Middle frontal gyrus (tissue), 1 donor: ENCODE measurements at regions not wholly inside any gene's neighbourhood (a gene's known extent, or its start where the extent isn't known, plus 50 kb on each side); places are given as distances from the start of the nearest gene placed in this dataset.

Experiments
- DNase-seq: peaks from one replicate; pipeline ENCODE4 v3.0.0-alpha.2; 2015; ENCODE audit warnings: low spot score; ENCODE audit errors: extremely low spot score

GRCh38 chr2:58545300-58546280 lies 304.5 kb upstream of the FANCL start:
- no peak for DNase-seq

GRCh38 chr2:58543442-58543841 lies 302.3 kb upstream of the FANCL start:
- DNase-seq: no peak

- no peak for DNase-seq
Observed at GRCh38 chr2:58541511-58541910, 300.4 kb upstream of the FANCL start.

- no peak for DNase-seq
Observed at GRCh38 chr2:58540681-58541080, 299.6 kb upstream of the FANCL start.

DNA sequence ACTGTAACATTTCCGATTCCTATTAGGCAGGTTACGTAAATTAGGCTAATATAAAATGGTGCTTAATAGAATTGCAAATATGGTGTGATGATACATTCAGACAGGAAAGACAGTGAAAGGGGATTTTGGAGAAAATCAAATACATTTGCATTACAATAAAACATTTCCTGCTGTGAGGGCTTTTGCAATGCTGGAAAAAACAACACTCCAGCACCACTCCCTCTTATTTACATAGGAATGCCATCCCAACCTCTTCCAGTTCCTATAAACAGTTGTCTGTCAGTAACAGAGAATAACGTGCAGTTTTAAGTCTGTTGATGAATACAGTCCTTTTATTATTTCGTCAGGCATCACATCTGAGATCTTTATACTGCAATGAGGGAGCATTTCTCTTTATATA lies 298.8 kb upstream of the FANCL start:
- no peak for DNase-seq

DNA sequence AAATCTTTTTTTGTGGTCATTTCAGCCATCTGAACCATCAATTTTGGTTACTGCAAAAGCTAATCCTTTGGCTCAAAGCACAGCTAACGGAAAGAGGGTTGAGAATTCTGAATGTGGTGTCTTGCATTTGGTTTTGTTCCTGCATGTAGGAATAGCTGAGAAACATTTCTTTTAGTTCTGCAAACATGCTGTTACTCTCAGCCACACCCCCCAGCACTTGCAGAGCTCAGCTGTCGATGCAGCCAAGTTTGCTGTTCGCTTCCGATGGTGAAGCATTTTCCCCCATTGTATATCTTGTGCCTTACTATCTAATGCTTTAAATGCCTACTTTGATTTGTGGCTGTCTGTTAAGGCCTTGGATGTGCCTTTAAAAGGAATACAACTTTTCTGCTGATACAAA lies 294.9 kb upstream of the FANCL start:
- DNase-seq: no peak

GRCh38 chr2:58535182-58535581 lies 294.1 kb upstream of the FANCL start:
- DNase-seq: no peak

GRCh38 chr2:58533376-58533775 lies 292.3 kb upstream of the FANCL start:
- DNase-seq: no peak

GRCh38 chr2:58532641-58533040 lies 291.5 kb upstream of the FANCL start:
- DNase-seq: no peak

DNA sequence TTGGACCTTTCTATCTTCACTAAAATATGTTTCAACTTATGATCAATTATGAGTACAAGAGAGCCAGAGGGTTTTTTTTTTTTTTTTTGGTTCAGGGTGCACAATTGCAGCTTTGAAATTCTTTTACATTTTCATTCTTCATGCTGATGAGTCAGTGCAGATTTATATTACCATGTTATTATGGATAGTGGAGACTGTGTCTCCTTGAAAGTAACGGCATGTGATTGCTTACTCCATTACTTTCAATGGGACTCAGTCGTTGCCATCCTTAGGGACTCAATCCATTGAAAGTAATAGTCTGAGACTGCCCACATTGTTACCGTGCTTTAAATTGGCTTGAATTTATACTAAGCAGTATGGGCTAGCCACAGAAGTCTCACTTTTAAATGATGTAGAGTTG lies 286.5 kb upstream of the FANCL start:
- no peak for DNase-seq

DNA sequence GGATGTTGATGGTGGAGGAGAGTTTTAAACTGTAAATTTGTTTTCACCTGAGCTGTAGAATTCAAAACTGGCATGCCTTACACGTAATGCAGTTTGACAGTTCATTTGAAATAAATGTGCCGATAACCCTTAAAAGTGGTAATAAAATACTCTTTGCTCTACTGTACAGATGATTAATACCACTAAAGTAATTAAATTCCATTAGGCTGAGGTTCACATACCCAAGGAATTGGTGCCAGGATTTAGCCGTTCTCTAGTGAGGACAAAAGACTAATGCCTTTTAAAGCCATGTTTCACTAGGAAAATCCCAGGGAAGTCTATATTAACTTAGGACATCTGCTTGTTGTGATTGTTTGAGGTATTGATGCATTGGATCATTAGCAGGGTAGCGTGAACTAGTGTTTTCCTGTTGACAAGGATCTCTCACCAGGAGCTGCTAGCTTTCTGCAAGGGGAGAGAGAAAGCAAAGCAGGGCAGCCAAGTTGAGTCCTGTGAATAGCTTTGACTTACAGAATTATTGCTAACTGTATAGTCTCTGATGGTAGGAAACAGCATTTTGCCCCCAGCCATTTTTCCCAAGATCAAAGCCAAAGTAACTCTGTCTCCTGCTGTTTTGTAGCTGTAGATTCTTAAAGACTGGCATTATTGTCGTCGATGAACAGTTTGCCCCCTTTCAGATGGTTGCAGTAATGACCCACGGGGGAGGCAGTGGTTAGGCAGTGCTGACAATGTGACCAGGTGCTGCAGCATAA lies 280.9 kb upstream of the FANCL start:
- DNase-seq: no peak

DNA sequence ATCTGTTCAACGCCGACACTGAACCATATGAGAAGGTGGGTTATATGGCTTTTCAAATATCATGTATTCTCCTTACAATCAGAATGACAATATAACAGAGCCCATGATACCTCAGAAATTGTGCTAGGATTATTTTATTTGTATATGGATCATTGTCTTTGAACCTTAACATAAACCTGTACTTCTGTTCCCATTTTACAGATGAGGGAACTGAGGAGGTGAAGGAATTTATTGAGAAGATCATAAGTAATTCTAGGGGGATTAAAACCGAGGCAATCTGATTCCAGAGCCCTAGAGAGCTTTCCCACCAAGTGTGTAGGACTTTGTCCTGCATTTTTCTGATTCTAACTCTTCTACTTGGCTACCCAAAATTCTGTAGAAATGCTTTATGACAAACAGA lies 279.8 kb upstream of the FANCL start:
- no peak for DNase-seq

DNA sequence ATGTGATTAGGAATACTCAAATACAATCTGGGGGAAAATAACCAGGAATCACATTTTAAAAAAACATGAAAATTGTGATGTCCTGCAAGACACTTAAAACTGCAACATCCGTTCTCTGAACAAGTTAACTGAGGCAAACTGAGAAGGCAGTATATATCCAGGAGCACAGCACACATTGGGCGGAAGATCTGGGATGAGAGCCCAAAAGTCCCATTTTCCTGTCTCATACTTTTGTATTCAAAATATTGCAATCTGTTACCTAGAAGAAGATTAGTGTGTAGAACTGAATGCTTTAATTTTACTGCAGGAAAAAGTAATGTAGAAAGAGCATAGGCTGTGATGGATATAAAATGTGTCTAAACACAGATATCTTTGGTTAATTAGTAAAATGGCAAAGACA lies 276.8 kb upstream of the FANCL start:
- no peak for DNase-seq

DNA sequence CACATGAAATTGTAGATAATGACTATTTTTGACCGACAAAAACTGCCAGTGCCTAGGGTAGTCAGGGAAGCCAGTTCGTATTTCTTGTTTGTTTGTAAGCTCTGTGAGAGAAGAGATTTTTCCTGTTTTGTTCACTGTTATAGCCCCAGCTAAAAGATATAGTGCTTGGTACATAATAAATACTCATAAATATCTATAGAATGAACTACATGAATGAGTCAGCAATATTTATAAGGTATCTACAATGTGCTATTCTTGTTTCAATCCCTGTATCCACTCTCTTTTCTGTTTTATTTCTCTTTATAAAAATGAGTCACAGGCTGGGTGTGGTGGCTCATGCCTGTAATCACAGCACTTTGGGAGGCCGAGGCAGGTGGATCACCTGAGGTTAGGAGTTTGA lies 275.6 kb upstream of the FANCL start:
- DNase-seq: no peak

GRCh38 chr2:58515827-58516573 lies 274.9 kb upstream of the FANCL start:
- DNase-seq: no peak

GRCh38 chr2:58514252-58514651 lies 273.1 kb upstream of the FANCL start:
- no peak for DNase-seq

GRCh38 chr2:58512878-58513277 lies 271.8 kb upstream of the FANCL start:
- DNase-seq: no peak

- no peak for DNase-seq
Observed at GRCh38 chr2:58508006-58508405, 266.9 kb upstream of the FANCL start.

DNA sequence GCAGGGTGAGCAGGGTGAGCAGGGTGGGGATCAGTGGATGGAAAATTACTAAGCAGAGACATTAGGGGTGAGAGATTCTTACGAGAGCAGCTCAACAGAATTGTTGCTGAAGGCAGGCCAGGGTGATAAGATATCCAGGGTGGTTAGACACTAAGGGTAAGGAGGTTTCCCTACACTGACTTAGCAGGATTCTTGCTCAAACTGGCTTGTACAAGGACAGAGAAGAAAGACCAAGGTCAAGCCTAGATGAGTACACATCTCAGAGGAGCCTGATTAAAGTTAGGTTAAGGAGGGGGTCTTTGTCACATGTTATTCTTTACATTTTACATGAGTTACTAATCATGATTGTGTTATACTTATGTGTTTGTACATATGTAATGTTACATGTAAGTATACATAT lies 262.8 kb upstream of the FANCL start:
- DNase-seq: no peak

DNA sequence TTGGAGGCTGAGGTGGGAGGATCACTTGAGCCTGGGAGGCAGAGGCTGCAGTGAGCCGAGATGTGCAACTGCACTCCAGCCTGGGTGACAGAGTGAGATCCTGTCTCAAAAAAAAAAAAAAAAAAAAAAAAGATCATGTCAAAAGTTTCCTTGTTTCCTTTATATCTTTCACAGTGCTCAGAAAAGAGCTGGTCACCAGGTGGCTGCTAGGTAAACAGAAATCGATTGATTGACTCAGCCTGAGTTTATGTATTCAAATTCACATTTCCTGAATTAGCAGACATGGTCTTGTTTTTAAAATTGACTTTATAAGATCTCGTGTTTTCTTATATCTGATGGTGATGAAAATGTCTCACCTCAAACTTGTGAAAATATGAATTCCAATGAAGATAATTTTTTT lies 261.8 kb upstream of the FANCL start:
- no peak for DNase-seq

DNA sequence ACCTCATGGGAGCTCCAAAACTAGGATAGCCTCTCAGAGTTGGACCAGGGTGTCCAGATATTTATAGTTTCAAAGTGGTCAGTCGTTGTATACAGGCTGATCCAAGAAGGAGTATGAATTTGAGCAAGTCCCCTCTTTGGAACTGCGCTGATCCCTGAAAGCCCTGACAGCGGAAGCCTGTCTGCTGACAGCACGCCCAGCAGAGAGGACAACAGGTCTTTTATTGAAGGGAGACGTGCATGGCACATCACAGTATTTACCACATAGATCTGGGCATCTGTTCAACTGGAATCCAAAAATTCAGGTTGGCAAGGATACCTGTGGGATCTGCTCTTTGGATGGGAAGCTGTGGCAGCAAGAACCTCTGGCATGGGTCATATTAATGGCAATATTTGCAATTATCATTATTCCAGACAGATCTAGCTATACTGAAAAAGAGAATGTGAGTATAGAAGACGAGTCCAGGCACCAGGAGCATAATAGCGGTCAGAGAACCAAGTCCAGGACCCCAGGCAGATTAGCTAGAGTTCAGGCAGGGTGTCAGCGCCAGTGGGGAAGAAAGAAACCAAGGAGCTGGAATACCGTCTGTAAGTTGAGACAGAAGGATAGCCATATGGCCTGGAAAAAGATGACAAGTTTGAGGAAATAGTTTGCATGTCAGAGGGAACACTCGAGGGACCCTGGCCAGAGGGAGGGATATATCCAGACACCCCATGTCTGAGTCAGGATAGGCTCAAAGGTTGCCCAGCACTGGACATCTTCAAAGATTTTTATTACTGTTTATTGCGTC lies 260.4 kb upstream of the FANCL start:
- DNase-seq: no peak
